Liver (tissue), 8 donors: ENCODE measurements at regions not wholly inside any gene's neighbourhood (a gene's known extent, or its start where the extent isn't known, plus 50 kb on each side); places are given as distances from the start of the nearest gene placed in this dataset.

Experiments
- DNase-seq: peaks from one replicate; pipeline ENCODE4 v3.0.0-alpha.2; 2017; ENCODE audit warnings: low spot score
- H3K27ac ChIP-seq, 2 donors: one replicate each; pipeline ENCODE4 v1.7.0; 2013; ENCODE audit warnings: inconsistent platforms in 2 of 2, low read length in 2 of 2, control low read depth in 1 of 2, low read depth in 1 of 2, mild to moderate bottlenecking in 1 of 2
- H3K27me3 ChIP-seq, 4 donors: one replicate each; pipeline versions ENCODE4 v1.6.1 to v1.7.0; 2013; ENCODE audit warnings: low read length in 3 of 4, inconsistent platforms in 1 of 4, mild to moderate bottlenecking in 1 of 4, moderate library complexity in 1 of 4; ENCODE audit not compliant: control insufficient read depth in 4 of 4, insufficient read depth in 4 of 4
- H3K36me3 ChIP-seq, 4 donors: one replicate each; pipeline versions ENCODE4 v1.6.1 to v1.7.0; 2013; ENCODE audit warnings: low read length in 3 of 4, mild to moderate bottlenecking in 3 of 4, low read depth in 1 of 4, moderate library complexity in 1 of 4; ENCODE audit not compliant: control insufficient read depth in 4 of 4, insufficient read depth in 3 of 4
- H3K4me1 ChIP-seq, 4 donors: one replicate each; pipeline versions ENCODE4 v1.6.1 to v1.7.0; 2013; ENCODE audit warnings: low read length in 3 of 4, mild to moderate bottlenecking in 3 of 4, moderate library complexity in 1 of 4; ENCODE audit not compliant: control insufficient read depth in 4 of 4, insufficient read depth in 4 of 4
- H3K4me3 ChIP-seq, 3 donors: one replicate each; pipeline versions ENCODE4 v1.6.1 to v1.7.0; 2013; ENCODE audit warnings: low read length in 3 of 3, control low read depth in 1 of 3, low read depth in 1 of 3, mild to moderate bottlenecking in 1 of 3
- H3K9ac ChIP-seq, 2 donors: one replicate each; pipeline ENCODE4 v1.7.0; 2013; ENCODE audit warnings: low read length in 2 of 2, mild to moderate bottlenecking in 2 of 2, moderate library complexity in 2 of 2, control low read depth in 1 of 2, low read depth in 1 of 2
- H3K9me3 ChIP-seq, 4 donors: one replicate each; pipeline versions ENCODE4 v1.6.1 to v1.7.0; 2013; ENCODE audit warnings: low read length in 3 of 4; ENCODE audit not compliant: control insufficient read depth in 4 of 4
- ATF3 ChIP-seq: IDR thresholded peaks from 2 replicates; pipeline ENCODE4 v1.6.1; 2016; ENCODE audit warnings: antibody characterized with exemption
- CTCF ChIP-seq: fragments of 150-350 bp; IDR thresholded peaks from 2 replicates; pipeline ENCODE4 v1.5.1; 2017; ENCODE audit warnings: improper control_type of control experiment, low read depth, low read length; ENCODE audit not compliant: missing input control
- EGR1 ChIP-seq, 2 donors: IDR thresholded peaks; 2 replicates each; pipeline ENCODE4 v1.6.1; 2016 to 2018; ENCODE audit warnings: antibody characterized with exemption in 2 of 2, low read depth in 2 of 2
- FOXA1 ChIP-seq: IDR thresholded peaks from 2 replicates; pipeline ENCODE4 v1.6.1; 2016; ENCODE audit warnings: antibody characterized with exemption
- GABPA ChIP-seq, 2 donors: IDR thresholded peaks in 1 of 2; conservative IDR thresholded peaks in 1 of 2; 2 replicates each; pipeline ENCODE4 v1.6.1; 2016; ENCODE audit warnings: antibody characterized with exemption in 2 of 2, mild to moderate bottlenecking in 1 of 2, moderate library complexity in 1 of 2
- HNF4A ChIP-seq, 2 donors: conservative IDR thresholded peaks; 2 replicates each; pipeline ENCODE4 v1.6.1; 2016; ENCODE audit warnings: antibody characterized with exemption in 2 of 2, mild to moderate bottlenecking in 2 of 2
- HNF4G ChIP-seq: IDR thresholded peaks from 2 replicates; pipeline ENCODE4 v1.6.1; 2016; ENCODE audit warnings: antibody characterized with exemption
- JUND ChIP-seq, 2 donors: IDR thresholded peaks; 2 replicates each; pipeline ENCODE4 v1.6.1; 2016; ENCODE audit warnings: antibody characterized with exemption in 2 of 2
- NR2F2 ChIP-seq: IDR thresholded peaks from 2 replicates; pipeline ENCODE4 v1.6.1; 2016; ENCODE audit warnings: antibody characterized with exemption
- RAD21 ChIP-seq, 2 donors: IDR thresholded peaks; 2 replicates each; pipeline ENCODE4 v1.6.1; 2016; ENCODE audit warnings: antibody characterized with exemption in 2 of 2, mild to moderate bottlenecking in 2 of 2
- RXRA ChIP-seq, 2 donors: IDR thresholded peaks; 2 replicates each; pipeline ENCODE4 v1.6.1; 2017 to 2018; ENCODE audit warnings: antibody characterized with exemption in 2 of 2, mild to moderate bottlenecking in 1 of 2
- SP1 ChIP-seq: IDR thresholded peaks from 2 replicates; pipeline ENCODE4 v1.6.1; 2018; ENCODE audit warnings: antibody characterized with exemption, mild to moderate bottlenecking
- TAF1 ChIP-seq: conservative IDR thresholded peaks from 2 replicates; pipeline ENCODE4 v1.6.1; 2016; ENCODE audit warnings: antibody characterized with exemption, mild to moderate bottlenecking
- YY1 ChIP-seq: IDR thresholded peaks from 2 replicates; pipeline ENCODE4 v1.6.1; 2016; ENCODE audit warnings: antibody characterized with exemption, mild to moderate bottlenecking
- ZBTB33 ChIP-seq: IDR thresholded peaks from 2 replicates; pipeline ENCODE4 v1.6.1; 2016; ENCODE audit warnings: antibody characterized with exemption
- WGBS: extraction: QIAGEN DNeasy Blood & Tissue Kit; methylation state at CpG from one replicate; pipeline ENCODE4 v1.1.7; 2013; 5-methylcytosine and 5-hydroxymethylcytosine counted together
- TF ChIP-seq, protein P1 (sequence below): IDR thresholded peaks from 2 replicates; pipeline ENCODE4 v1.6.1; 2016; ENCODE audit warnings: antibody characterized with exemption, mild to moderate bottlenecking
- donor health status: healthy.
- donor health status: healthy.
- donor health status: healthy.
- donor health status: healthy.
- donor health status: healthy.

- Histone ChIP-seq H3K36me3 (no peaks in the 10 kb centered on the region), H3K27ac (no peak overlapping the region), H3K9me3 (no peaks in the 10 kb centered on the region), H3K4me1 (no peaks in the 10 kb centered on the region), H3K4me3 (no peak overlapping the region), H3K27me3 (peaks cover 0 to 6% (median 0%) of the 10 kb centered on the region in 4 donors), H3K9ac (no peak overlapping the region)
- DNase-seq: no peak
- no peak for TF ChIP-seq NR2F2
- TF ChIP-seq SP1: no peak
- TF ChIP-seq RXRA (IDR thresholded peaks at IDR 0.05): no peak
- TF ChIP-seq ATF3: no peak
- TF ChIP-seq, protein P1, sequence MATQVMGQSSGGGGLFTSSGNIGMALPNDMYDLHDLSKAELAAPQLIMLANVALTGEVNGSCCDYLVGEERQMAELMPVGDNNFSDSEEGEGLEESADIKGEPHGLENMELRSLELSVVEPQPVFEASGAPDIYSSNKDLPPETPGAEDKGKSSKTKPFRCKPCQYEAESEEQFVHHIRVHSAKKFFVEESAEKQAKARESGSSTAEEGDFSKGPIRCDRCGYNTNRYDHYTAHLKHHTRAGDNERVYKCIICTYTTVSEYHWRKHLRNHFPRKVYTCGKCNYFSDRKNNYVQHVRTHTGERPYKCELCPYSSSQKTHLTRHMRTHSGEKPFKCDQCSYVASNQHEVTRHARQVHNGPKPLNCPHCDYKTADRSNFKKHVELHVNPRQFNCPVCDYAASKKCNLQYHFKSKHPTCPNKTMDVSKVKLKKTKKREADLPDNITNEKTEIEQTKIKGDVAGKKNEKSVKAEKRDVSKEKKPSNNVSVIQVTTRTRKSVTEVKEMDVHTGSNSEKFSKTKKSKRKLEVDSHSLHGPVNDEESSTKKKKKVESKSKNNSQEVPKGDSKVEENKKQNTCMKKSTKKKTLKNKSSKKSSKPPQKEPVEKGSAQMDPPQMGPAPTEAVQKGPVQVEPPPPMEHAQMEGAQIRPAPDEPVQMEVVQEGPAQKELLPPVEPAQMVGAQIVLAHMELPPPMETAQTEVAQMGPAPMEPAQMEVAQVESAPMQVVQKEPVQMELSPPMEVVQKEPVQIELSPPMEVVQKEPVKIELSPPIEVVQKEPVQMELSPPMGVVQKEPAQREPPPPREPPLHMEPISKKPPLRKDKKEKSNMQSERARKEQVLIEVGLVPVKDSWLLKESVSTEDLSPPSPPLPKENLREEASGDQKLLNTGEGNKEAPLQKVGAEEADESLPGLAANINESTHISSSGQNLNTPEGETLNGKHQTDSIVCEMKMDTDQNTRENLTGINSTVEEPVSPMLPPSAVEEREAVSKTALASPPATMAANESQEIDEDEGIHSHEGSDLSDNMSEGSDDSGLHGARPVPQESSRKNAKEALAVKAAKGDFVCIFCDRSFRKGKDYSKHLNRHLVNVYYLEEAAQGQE: no peak
- TF ChIP-seq RAD21 (IDR thresholded peaks at IDR 0.05): no peak
- no peak for TF ChIP-seq TAF1
- 68% methylated on average over 3 of the region's 3 CpGs for WGBS
Measured at GRCh38 chrX:15072880-15073279, 197.0 kb downstream of the ASB9 start.

DNA sequence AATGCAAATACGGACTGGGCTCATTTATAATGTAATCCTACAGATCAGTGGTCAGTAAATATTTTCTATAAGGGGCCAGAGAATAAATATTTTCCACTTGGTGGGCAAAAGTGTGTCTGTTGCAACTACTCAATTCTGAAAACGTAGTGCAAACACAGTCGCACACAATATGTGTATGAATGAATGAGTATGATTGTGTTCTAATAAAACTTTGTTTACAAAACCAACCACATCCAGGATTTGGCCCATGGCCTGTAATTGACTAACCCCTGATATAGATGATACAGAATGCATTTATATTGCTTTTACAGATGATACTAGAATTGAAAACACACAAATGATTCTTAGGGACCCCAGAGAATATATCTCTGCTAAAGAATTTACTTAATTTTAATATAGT lies 197.6 kb downstream of the ASB9 start:
- Histone ChIP-seq H3K27ac (no peak overlapping the region), H3K4me3 (no peak overlapping the region), H3K9me3 (no peaks in the 10 kb centered on the region), H3K9ac (no peak overlapping the region), H3K27me3 (peaks cover 0 to 6% (median 0%) of the 10 kb centered on the region in 4 donors), H3K4me1 (no peaks in the 10 kb centered on the region), H3K36me3 (no peaks in the 10 kb centered on the region)
- 53% methylated on average over 3 of the region's 3 CpGs for WGBS
- TF ChIP-seq EGR1 (IDR thresholded peaks at IDR 0.05; ENCODE audit: low read depth in 2 of 2) (no peak), SP1 (no peak), ATF3 (no peak), YY1 (no peak)
- DNase-seq: no peak

GRCh38 chrX:15059474-15059873 lies 186.3 kb downstream of the MOSPD2 start:
- peaks cover 0 to 3% (median 0%) of the 10 kb centered on the region in 4 donors for H3K9me3 ChIP-seq
- H3K4me1 ChIP-seq: no peaks in the 10 kb centered on the region
- H3K9ac ChIP-seq: no peak overlapping the region
- peaks cover 0 to 3% (median 0%) of the 10 kb centered on the region in 4 donors for H3K27me3 ChIP-seq
- no peak overlapping the region for H3K27ac ChIP-seq
- no peak overlapping the region for H3K4me3 ChIP-seq
- 44% methylated on average over 2 of the region's 2 CpGs for WGBS
- DNase-seq: no peak
- no peaks in the 10 kb centered on the region for H3K36me3 ChIP-seq
- TF ChIP-seq NR2F2: no peak
- TF ChIP-seq GABPA (IDR thresholded peaks at IDR 0.05 in 1 of 2, conservative IDR thresholded peaks at IDR 0.05 in 1 of 2): no peak
- TF ChIP-seq, protein P1: no peak
- TF ChIP-seq EGR1 (IDR thresholded peaks at IDR 0.05; ENCODE audit: low read depth in 2 of 2): no peak
- TF ChIP-seq ATF3: no peak
- no peak for TF ChIP-seq SP1
- TF ChIP-seq HNF4A (conservative IDR thresholded peaks at IDR 0.05): no peak
- TF ChIP-seq ZBTB33: no peak
- no peak for TF ChIP-seq TAF1
- no peak for TF ChIP-seq FOXA1
- no peak for TF ChIP-seq HNF4G
- TF ChIP-seq JUND (IDR thresholded peaks at IDR 0.05): no peak
- TF ChIP-seq CTCF: no peak
